ENCODE measurements at regions not wholly inside any gene's neighbourhood (a gene's known extent, or its start where the extent isn't known, plus 50 kb on each side); places are given as distances from the start of the nearest gene placed in this dataset. TPM values are rescaled to one million over a fixed set of nuclear protein-coding genes. Genes with fewer than 3 reads are reported as not detected.

DNA sequence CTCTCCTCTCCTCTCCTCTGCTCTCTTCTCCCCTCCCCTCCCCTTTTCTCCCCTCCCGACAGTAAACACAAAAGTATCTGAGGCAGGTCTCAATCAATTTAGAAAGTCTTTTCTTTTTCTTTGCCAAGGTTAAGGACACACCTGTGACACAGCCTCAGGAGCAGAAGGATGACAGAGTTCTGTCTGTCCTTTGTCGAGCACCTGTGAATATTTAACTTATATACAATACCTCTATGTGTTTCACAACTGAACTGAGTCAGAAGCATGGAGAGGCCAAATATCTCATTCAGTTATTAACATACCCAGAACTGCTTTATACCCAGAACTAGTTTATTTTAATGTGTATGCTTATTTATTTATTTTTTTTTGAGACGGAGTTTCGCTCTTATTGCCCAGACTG, 81.1 kb upstream of the ROBO1 start:
- no peak for DNase-seq

DNA sequence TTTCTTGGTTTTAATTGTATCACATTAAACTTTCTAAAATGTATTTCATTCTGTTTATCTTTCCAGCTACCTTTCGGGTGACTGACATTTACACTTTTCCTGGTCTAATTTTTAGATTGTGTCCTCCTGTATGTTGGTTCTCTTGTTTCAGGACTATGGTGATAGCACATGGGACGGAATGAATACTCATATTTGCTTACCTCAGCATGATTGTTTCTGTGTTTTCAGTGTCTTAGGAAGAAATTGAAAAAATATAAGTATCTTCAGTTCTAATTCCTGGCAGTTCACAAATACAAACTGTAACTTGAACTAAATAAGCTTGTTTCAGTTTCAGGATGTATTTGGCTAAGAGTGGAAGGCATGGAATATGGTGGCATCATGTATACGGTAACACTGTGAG, 80.1 kb upstream of the ROBO1 start:
- DNase-seq = no peak

GRCh38 chr3:79846148-79846933, 78.5 kb upstream of the ROBO1 start:
- DNase-seq = no peak

DNA sequence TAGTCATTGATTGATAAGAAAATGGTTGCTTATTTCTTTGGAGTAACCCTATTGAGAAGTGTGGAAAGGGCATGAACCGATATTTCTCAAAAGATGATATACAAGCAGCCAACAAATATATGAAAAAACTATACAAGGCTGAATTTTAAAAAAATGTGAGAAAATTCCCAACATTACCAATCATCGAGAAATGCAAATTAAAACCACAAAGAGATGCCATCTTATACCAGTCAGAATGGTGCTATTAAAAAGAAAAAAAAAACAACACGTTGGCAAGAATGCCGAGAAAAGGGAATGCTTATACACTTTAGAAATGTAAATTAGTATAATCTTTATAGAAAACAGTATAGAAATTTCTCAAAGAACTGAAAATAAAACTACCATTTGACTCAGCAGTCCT, 77.7 kb upstream of the ROBO1 start:
- DNase-seq = no peak

DNA sequence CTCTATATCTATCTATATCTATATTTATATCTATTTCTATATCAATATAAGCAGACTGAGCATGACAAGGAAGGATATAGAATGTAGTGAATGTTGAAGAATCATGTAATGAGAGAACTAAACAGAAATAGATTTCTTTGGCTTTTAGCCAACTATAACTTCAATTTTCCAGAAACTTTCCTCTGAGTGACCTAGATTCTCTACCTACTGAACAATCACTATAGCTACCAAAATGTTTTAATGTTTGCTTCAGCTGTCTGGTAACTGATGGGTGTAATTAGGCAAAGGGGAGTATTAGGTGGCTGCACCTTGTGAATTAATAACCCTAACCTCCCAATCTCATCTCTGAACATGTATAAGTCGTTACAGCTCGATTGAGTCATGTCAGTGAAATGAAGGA, 76.4 kb upstream of the ROBO1 start:
- DNase-seq = no peak

DNA sequence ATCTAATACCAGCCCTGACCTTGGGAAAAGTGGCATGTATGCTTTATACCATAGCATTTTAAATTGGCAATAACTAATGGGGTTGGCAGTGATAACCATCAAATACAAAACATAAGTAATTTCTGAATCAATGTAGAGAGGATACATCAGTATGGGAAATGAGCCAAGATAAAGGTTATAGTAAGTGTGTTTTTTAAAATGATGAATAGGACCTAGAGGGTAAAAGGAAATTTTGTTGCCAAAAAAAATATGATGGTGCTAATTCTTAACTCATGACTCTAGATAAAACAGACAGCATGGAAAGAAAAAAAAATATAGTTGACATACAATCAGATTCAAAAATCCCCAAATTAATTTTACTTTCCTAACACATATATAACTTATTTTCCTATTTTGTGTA, 75.4 kb upstream of the ROBO1 start:
- DNase-seq = no peak

- no peak for DNase-seq
Observed at GRCh38 chr3:79835701-79836100, 67.9 kb upstream of the ROBO1 start.

DNA sequence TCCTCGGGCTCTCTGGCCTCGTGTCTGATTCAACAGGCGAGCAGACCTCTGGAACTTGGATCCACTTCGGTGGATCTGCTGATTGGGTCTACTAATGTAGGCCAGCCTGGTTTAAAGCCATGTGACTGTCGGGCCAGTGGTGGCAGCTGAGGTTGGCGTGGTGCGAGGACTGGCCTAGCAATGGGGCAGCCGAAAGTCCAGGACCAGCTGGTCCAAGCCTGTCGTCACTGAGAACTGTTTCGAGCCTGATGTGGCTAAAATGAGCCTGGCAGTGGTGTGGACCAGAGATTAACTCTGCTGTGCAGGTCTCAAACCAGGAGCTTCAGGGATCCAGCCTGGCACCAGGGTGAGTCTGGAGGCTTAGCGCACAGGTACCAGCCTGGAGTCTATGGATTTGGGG, 56.4 kb upstream of the ROBO1 start:
- no peak for DNase-seq

DNA sequence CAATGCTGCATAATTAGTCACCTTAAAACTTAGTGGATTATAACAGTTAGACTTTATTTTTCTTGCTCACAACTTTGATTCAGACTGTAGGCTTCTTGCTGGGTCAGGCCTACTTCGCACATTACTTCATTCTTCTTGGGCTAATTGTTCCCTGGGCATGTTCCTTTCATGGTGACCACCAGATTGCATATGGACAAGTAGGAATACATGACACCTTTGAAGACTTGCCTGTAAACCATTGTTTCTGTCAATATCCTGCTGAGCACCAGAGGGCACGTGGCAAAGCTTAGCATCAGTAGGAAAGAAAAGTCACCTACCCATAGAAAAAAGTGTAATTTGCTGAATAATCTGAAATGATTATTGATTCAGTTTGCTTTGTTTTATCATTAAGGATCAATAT, 54.3 kb upstream of the ROBO1 start:
- DNase-seq = no peak

DNA sequence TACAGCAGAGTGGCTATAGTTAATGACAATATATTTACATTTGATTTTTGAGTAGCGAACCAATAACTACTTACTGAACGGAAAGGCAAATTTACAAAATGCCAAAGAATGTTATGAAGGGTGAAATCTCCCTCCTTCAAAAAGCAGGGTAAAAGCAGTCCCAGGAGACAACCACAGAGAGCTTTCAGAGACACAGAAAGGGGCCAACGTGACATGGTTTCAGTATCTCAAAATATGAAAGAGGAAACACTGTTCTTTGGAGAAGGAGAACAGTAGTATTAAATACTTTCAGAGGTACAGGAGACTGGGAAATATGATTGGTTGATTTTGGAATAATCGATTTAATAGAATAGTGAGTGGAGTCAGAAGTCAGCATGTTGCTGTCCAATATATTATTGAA, 52.3 kb upstream of the ROBO1 start:
- DNase-seq = no peak

DNA sequence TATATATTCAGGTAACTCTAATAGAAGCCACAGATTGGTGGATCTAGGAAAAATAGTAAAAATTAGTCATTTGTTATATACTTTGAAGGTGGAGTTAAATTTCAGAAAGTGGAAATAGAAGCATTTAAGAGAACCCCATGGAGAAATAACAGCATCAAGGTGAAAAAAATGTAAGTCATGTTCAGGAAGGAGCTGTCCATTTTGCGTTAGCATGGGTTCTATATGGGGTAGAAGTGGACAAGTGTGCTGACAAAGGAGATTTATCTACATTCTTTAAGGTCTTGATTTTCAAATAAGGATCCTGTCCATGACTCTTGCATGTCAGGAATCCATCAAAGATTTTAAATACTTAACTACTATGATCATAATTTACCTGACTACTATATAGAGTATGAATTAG, 50.2 kb upstream of the ROBO1 start:
- no peak for DNase-seq

Small RNA genes in the stretch of these regions (small RNA-seq; reads per million reads assigned to genes)
- gene AC108740.1 = not detected
